GM12891 (cell line): ENCODE measurements at regions not wholly inside any gene's neighbourhood (a gene's known extent, or its start where the extent isn't known, plus 50 kb on each side); places are given as distances from the start of the nearest gene placed in this dataset.

ENCODE experiments used
- POLR2A ChIP-seq: IDR thresholded peaks from 2 replicates; pipeline ENCODE4 v1.6.1; 2011; ENCODE audit warnings: low read depth, low read length, control low read depth
- TAF1 ChIP-seq: IDR thresholded peaks from 2 replicates; pipeline ENCODE4 v1.6.1; 2011; ENCODE audit warnings: low read depth, low read length, control low read depth

DNA sequence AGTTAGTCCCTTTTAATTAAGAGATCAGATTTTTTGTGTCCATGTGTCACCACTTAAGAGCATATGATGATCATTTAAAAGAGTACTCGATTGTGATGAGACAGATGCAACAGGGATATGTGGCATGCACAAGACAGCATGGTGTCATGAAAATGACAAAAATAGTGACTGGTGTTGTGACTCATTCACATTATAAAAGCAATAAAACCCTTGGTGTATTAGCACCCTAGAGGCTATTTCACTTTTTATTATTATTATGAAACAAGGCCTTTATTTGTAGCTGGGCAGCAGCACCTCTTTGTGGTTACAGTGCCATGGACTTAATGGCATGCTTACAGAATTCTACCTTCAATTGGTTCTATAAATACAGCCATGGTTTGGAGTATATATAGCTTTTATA, 1296.0 kb upstream of the ZEB2 start:
- TF ChIP-seq POLR2A (no peak), TAF1 (no peak)
